ENCODE measurements at regions not wholly inside any gene's neighbourhood (a gene's known extent, or its start where the extent isn't known, plus 50 kb on each side); places are given as distances from the start of the nearest gene placed in this dataset.

DNA sequence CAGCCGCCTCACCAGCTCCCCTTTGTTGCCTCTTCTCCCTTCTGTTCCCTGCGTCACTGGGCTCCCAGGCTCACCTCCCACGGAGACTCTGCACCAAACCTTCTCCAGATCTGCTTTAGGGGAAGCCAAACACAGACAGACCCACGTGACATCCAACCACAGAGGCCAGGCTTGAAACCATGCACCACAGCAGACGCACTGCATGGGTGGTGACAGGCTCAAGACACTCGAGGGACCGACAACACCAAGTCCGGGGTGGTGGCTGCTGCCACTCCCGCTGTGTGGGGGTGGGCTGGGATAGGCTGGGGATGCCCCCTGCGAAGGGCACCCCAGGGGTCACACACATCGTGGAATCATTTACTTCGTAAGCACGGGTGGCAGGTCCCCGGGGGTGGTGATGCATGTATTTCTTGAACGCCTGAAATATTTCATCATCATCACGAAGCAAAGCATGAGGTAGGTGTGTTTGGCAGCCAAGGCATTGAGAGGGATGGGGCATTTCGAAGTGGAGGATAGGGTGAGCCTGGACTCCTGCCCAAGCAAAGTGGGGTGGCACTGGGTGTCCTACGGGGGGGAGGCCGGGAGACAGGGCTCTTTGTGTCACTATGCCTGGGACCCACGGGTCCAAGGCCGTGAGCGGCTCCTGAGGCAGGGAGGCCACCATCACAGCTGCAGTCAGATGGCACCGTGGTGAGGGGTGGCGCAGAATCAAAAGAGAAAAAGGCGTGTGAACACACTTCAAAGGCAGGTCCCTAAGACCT is 66.8 kb upstream of the RFLNA start:
- no peak for DNase-seq

DNA sequence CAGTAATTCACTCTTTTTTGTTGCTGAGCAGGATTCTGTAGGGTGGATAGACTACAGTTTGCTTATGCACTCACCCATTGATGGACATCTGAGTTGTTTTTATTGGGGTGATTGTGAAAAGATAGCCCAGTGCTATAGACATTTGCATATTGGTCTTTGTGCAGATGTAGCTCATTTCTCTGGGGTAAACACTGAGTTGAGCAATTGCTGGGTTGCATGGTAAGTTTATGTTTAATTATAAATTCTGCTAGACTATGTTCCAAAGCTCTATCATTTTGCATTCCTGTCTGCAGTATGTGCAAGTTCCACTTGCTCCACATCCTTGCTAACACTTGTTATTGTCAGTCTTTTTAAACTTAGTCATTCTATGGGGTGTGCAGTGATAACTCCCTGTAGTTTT is 65.4 kb upstream of the RFLNA start:
- no peak for DNase-seq

DNA sequence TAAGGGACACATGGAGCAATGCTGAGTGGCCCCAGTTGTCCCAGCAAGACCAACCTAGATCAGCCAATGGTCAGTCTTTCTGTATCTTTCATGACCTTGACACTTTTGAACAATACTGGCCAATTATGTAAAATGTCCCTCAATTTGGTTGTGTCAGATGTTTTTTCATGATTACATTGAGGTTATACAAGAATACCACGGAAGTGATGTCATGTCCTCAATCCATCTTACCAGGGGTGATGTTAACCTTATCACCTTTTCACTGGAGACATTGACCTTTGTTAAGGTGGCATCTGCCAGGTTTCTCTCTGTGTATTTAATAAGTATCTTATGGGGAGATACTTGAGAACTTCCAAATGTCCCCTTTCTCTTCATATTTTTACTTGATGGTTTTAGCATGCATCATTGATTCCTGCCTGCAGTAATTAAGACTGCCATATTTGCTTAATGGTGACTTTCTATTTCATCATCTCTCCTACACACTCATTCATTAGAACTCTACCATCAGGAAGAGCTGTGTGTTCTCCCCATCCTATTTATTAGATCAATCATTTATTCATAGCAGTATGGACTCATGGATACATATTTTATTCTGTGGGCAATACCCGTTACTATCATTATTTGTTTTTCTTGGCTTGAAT is 64.7 kb upstream of the RFLNA start:
- DNase-seq = no peak

DNA sequence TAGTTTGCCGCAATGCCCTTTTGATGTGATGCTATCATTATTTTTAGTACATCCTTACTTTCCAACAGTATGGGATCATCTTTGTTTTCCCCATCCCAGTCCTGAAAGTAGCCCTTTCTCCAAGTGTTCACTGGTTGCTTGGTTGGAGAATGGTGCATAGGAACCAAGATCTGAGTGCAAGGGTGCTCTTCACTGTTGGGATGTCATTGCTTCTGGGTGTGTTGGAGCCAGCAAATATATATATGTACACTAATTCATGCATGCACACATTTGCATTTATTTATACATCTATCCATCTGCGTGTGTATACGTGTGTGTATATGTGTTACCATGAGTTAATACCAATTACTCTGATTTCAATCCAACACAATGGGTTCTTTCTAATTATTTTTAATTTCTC is 64.1 kb upstream of the RFLNA start:
- no peak for DNase-seq

DNA sequence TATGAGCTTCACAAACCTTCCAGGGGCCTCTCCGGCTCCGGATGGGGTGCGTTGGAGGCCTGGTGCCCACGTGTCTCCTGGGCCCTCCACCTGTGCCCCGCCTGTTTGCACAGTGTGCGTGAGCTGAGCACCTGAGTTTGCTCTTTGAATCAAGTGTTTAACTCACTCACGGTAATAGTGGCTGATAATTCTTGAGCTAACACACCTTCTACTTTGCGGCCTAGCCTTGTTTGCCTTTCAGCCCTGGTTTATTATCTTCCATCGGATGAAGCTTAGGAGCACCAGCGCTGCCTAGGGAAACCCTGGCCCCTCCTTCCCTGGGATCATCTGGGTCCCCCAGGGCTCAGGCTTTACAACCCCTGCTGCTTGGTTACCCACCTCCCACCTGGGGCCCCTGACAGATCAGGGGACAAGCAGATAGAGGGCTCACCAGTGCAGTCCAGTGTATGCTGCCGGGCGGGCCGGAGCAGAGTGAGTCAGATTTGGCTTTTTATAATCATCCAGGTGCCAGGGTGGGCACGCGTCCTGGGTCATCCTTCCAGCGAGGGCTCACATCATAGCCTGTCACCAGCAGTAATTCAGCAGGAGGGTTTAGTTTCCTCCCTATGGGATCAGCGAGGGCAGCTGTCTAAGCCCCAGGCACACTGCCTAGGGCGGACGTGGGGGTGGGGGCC is 62.8 kb upstream of the RFLNA start:
- DNase-seq = no peak

DNA sequence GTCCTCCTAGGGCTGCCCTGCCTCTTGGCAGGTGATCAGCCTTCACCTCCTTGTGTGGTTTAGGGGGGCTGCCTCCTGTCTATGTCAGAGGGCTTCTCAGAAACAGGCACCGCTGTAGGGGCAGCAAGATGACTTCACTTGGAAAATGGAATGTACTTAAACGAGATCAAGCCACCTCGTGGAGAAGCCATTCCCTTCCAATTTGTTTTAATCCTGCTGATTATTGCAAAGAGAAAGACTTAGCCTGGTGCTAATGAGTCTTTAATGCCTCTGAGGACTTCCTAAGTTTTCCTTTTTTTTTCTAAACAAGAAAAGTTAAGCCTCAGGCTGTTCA is 62.3 kb upstream of the RFLNA start:
- no peak for DNase-seq

DNA sequence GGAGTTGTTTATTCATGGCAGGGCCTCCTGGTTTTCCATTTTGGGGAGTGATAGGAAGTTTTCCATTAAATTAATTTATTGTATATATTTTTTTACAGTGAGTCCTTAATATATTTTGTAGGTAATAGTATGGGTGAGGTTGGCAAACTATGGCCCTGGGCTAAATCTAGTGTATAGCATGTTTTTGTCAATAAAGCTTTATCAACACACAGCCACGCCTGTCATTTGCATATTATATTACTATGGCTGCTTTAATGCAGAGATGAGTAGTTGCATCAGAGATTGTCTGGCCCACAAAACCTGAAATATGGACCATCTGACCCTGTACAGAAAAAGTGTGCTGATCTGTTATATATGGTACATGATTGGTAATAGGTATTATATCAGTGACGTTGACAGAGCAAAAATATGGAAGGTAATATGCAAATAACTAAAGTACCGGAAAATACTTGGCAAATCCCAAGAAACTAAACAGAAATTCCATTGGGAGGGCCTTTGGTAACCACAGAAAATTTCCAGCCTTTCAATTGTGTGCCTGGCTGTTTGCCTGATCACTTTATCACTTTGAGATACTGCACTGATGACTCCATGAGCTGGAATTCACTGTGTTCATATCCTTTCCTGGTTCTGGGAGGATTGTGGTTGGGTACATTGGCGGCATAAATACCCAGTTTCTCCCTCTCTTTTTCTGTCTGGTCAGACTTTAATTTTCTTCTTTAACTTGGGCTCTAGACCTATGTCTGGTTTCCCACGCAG is 61.7 kb upstream of the RFLNA start:
- no peak for DNase-seq

DNA sequence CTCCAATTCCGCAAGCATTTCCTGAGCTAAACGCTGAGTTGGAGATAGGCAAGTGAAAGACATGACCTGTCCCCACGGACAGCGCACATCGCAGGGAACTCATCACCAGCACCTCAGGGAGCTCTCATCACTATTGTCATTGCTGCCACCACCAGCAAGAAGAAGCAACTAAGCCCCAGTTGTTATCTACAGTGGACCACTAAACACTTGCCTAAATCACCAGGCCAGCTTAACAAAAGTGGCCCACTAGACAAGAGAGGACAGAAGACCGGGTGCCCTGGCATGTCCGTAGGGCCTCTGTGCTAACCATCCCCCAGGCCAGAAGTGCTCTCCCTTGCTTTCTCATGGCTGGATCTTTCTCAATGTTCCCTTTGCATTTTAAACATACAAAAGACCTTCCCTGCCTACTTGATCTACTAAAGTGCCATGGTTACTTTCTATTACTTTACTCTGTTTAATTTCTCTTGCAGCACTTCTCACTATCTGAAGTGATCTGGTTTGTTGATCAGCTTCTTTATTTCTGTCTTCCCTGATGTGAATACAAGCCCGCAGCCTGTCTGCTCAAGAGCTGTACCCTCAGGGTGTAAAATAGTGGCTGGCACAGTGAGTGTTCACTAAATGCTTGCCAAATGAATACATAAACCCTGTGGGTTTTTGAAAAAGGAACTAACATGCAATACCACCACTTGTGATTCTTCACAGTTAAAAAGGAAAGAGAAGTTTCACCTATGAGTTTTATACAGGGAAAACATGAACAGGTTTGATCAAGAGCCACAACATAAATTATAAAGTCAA is 60.9 kb upstream of the RFLNA start:
- DNase-seq = no peak

DNA sequence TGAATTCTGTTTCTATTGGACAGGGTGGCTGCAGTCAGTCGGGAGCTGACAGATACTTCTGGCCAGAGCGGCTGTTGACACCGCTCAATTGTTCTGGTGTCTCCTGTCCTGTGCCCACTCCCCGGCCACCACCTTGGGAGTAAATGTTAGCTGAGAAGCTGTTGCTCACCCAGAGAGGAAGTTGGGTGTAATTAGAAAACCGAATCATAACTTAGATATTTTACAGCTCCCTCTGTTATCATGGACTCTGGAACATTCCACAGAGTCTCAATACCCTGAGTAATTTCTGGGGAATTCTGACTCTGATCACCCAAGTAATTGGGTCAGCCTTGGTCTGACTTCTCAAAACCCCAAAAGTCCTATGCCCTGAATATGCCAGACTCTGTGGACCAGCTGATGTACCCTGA is 58.3 kb upstream of the RFLNA start:
- no peak for DNase-seq

DNA sequence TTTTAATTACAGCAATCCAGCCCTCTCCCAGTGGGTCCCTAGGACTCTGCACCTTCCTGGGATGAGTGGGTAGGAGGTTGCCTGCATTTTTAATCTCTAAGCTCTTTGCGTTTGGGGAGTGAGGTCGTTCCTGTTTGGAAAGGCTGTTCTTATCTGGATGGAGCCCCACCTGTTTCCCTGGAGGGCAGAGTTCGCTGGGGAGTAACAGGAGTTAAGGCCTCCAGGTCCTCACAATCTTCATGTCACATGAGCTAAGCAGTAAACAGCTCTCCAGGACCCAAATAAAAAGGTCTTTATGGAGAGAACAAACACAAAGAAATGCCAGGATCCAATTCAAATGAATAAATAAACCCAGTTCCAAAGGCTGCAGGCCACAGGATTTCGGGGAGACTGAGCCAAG is 56.0 kb upstream of the RFLNA start:
- no peak for DNase-seq

DNA sequence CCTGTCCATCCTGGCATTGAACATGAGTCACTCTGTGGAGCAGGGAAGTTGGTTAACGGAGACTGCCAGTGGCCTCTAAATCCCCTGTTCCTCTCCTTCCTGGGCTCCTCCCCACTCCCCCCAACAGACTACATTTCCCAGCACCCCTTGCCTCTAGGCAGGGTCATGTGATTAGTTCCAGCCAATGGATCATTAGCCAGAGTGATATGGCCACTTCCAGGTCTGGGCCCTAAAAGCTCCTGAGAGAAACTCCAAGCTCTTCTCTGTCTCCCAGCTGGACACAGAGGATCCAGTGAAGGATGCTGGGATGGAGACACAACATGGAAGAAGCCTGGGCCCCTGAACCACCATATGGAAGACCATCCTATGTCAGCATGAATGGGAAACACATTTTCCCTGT is 54.4 kb upstream of the RFLNA start:
- peak; percentile 56 for DNase-seq

DNA sequence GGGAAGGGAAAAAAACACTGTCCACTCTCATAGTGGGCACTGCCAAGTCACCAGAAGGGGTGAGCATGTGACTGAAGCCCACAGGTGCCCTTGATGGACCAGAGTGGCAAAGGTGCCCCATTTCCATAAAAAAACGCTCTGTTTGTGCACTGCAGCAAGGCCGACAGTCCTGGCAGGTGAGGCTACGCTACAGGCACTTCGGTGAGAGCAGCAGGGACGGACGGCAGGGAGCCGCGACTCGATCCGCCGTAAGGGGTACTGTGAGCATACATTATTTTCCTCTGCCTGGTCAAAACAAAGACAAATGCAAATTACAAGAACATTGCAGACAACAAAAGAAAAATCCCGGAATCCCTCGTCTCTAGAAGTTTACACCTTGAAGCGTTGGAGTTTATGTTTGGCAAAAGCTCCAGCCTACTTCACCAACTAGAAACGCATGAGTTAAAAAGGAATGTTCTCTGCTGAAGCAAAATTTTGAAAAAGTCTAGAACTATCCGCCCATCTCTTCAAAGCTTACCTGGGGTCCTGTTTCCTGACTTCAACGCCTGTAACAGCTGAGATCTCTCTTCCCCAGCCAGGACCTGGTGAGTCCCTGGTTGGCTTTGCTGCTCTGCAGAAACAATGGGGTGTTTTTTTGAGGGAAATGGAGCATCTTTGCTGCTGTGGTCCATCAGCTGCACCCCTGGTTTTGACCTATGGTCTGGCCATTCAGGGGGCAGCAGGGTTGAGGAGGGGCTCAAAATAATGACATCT is 52.9 kb upstream of the RFLNA start:
- no peak for DNase-seq

DNA sequence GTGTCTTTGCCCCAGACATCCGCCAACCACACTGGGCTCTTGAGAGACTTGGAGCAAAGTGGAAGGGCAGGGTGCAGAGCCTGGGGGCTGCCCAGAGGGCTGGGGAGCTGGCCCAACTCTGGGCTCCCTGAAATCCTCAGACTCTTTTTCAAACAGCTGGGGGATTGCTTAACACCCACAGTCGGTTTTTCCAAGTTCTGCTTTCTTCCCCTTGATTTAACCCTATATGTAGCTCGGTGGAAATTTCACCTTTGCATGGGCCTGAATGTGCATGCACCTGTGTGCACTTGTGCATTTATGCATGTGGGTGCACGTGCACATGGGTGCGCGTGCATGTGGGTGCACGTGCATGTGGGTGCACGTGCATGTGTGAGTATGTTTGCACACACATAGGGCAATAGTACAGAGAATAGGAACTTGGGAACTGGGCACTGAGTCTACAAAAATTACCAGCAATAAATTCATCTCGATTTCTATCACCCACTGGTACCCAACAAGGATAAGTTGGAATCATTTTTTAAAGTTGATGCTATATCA is 52.3 kb upstream of the RFLNA start:
- DNase-seq = no peak

DNA sequence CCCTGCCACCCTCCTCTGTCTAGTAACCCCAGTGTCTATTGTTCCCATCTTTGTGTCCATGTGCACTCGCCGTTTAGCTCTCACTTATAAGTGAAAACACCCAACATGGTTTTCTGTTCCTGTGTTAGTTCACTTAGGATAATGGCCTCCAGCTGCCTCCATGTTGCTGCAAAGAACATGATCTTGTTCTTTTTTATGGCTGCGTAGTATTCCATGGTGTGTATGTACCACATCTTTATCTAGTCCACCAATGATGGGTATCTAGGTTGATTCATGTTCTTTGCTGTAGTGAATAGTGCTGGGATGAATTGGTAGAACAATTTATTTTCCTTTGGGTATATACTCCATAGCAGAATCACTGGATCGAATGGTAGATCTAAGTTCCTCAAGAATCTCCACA is 51.0 kb upstream of the RFLNA start:
- no peak for DNase-seq

All from hematopoietic multipotent progenitor cell treated with erythropoietin and hydrocortisone succinate and interleukin-3 and kit ligand, for 8 days (in vitro differentiated cells).